ENCODE measurements at regions not wholly inside any gene's neighbourhood (a gene's known extent, or its start where the extent isn't known, plus 50 kb on each side); places are given as distances from the start of the nearest gene placed in this dataset.

DNA sequence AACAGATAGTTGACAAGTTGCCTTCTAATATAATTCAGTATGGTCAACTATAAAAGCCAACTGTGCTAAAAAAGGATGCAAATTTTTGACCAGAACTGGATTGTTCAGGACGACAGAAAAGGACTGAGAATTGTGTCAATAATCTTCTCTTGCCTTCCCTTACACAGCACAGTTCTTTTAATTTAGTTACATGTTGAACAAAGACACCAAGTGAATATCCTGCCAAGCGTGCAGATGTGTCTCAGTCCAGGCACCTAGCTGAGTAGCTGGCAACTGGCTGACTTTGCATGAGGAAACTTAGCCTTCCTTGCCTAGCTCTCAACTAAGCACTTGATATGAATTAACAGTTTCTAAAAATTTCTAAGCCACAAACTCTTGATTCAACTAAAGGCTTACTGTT is 801.4 kb downstream of the BCL11A start:
- Histone ChIP-seq H4K8ac (ENCODE audit: extremely low read depth, insufficient read depth, low read length) (no peak overlapping the region), H3K23me2 (ENCODE audit: low read depth, low read length) (no peaks in the 10 kb centered on the region; the same call in 1 of the 2 replicates), H3K4ac (replicated peaks; ENCODE audit: insufficient read length, low read depth, low read length) (no peak overlapping the region), H3K56ac (replicated peaks; ENCODE audit: insufficient read length, low read depth, low read length) (no peak overlapping the region), H3K4me1 (replicated peaks in 1 of 4; ENCODE audit: control insufficient read depth in 3 of 4, insufficient read depth in 4 of 4, low read length in 3 of 4) (no peaks in the 10 kb centered on the region), H3K14ac (ENCODE audit: insufficient read length) (no peak overlapping the region), H2BK12ac (ENCODE audit: low read depth, low read length) (no peak overlapping the region), H2AK5ac (ENCODE audit: low read depth, low read length) (no peak overlapping the region), H2BK120ac (replicated peaks; ENCODE audit: low read depth, low read length) (no peak overlapping the region), H3K4me2 (ENCODE audit: insufficient read depth in 1 of 2, low read depth in 2 of 2, low read length in 2 of 2) (no peak overlapping the region), H3K18ac (ENCODE audit: extremely low read depth, low read length) (no peak overlapping the region), H3K27ac (ENCODE audit: low read depth, low read length) (no peak overlapping the region), H3K9ac (replicated peaks in 1 of 4; ENCODE audit: extremely low read depth in 1 of 4, low read depth in 3 of 4, low read length in 3 of 4) (no peak overlapping the region), H2AFZ (ENCODE audit: low read length) (no peak overlapping the region), H4K20me1 (replicated peaks in 1 of 2; ENCODE audit: control insufficient read depth in 1 of 2, insufficient read depth in 2 of 2, low read length in 2 of 2) (no peaks in the 10 kb centered on the region), H3K79me2 (ENCODE audit: control insufficient read depth in 1 of 2, insufficient read depth in 2 of 2, low read length in 2 of 2) (no peaks in the 10 kb centered on the region), H3K23ac (ENCODE audit: insufficient read length) (no peak overlapping the region), H4K5ac (ENCODE audit: insufficient read length, low read depth, low read length) (no peak overlapping the region), H4K91ac (replicated peaks; ENCODE audit: insufficient read length, low read length) (no peak overlapping the region), H3K36me3 (ENCODE audit: control insufficient read depth in 2 of 4, insufficient read depth in 4 of 4, low read length in 3 of 4) (no peaks in the 10 kb centered on the region), H2BK15ac (ENCODE audit: low read length) (no peak overlapping the region), H2BK5ac (ENCODE audit: low read depth, low read length) (no peak overlapping the region), H3K79me1 (ENCODE audit: low read depth, low read length) (no peaks in the 10 kb centered on the region), H3K4me3 (ENCODE audit: extremely low read depth in 1 of 4, insufficient read depth in 2 of 4, low read depth in 3 of 4, low read length in 4 of 4) (no peak overlapping the region), H2BK20ac (ENCODE audit: low read length) (no peak overlapping the region), H3K27me3 (replicated peaks in 1 of 4; ENCODE audit: control insufficient read depth in 3 of 4, extremely low read depth in 1 of 4, insufficient read depth in 3 of 4, low read length in 3 of 4) (no peaks in the 10 kb centered on the region), H3K9me3 (ENCODE audit: insufficient read depth in 2 of 2, low read depth in 1 of 2, low read length in 1 of 2) (no peaks in the 10 kb centered on the region)
- ChIA-PET CTCF (ENCODE audit: partially characterized antibody) (interaction anchor here (0.6 to 1.1 kb wide), 2 partner anchors 95 to 400 kb away, joined by 3 to 6 read pairs; no protein-coding TSS in a partner anchor), POLR2A (ENCODE audit: partially characterized antibody) (no interaction called here)
- DNase-seq (ENCODE audit: low read depth in 1 of 2, low spot score in 2 of 2) = no peak
- no peak for FAIRE-seq
- WGBS, 2 experiments (ENCODE audit: extremely low coverage in 1 of 2, insufficient coverage in 1 of 2, insufficient read length in 1 of 2, insufficient replicate concordance in 2 of 2, low coverage in 1 of 2, low lambda C conversion rate in 2 of 2, missing lambda C conversion rate in 1 of 2) = 89% methylated on average over 2 of the region's 2 CpGs; no CpG with 5 or more reads in 1 of the 2 experiments
- TF ChIP-seq RBBP5 (IDR thresholded peaks at IDR 0.05; ENCODE audit: borderline replicate concordance, low read depth, low read length) = no peak
- TF ChIP-seq, protein P1, sequence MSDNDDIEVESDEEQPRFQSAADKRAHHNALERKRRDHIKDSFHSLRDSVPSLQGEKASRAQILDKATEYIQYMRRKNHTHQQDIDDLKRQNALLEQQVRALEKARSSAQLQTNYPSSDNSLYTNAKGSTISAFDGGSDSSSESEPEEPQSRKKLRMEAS (IDR thresholded peaks at IDR 0.05) = no peak
- no peak for TF ChIP-seq USF2 (IDR thresholded peaks at IDR 0.05; ENCODE audit: low read length)
- no peak for TF ChIP-seq RNF2 (IDR thresholded peaks at IDR 0.05; ENCODE audit: borderline replicate concordance, low read depth, low read length, missing control alignments, poor library complexity, severe bottlenecking)
- no peak for TF ChIP-seq BACH1 (IDR thresholded peaks at IDR 0.05; ENCODE audit: low read length)
